GM12878 (cell line): ENCODE measurements at regions not wholly inside any gene's neighbourhood (a gene's known extent, or its start where the extent isn't known, plus 50 kb on each side); places are given as distances from the start of the nearest gene placed in this dataset.

Experiments
- ATAC-seq: fragments of 200-7000 bp; cut with Tn5 transposase; 3 replicates; pipeline ENCODE4 v1.9.1; 2020; ENCODE audit warnings: mild to moderate bottlenecking, moderate library complexity
- BruUV-seq: library from RNA; stranded (reverse); fragments of 400-500 nt; replicated peaks from 2 replicates; lab custom pipeline; 2021; lab: Mats Ljungman, UMichigan
- CTCF ChIA-PET: fragments of 300-600 bp; sonication (Branson Sonifier 250); formaldehyde crosslinking; extraction: SDS; loops from one replicate; lab custom pipeline; 2021; ENCODE audit warnings: inconsistent platforms; lab: Yijun Ruan, JAX
- POLR2A ChIA-PET: fragments of 350-600 bp; formaldehyde crosslinking; extraction: SDS; loops from one replicate; lab custom pipeline; 2021; ENCODE audit warnings: inconsistent platforms; lab: Charles Lee
- RAD21 ChIA-PET: fragments of 300-600 bp; sonication (Branson Sonifier 250); formaldehyde crosslinking; loops from one replicate; lab custom pipeline; 2023; ENCODE audit warnings: antibody characterized with exemption; ENCODE audit not compliant: unreplicated experiment; lab: Charles Lee
- SMC1A ChIA-PET: fragments of 300-600 bp; sonication (Branson Sonifier 250); formaldehyde crosslinking; loops from one replicate; lab custom pipeline; 2023; ENCODE audit not compliant: unreplicated experiment, uncharacterized antibody; lab: Charles Lee
- DNase-seq: peaks from one replicate; pipeline ENCODE4 v3.0.0-alpha.2; 2011; ENCODE audit warnings: low read depth, low spot score
- FAIRE-seq: peaks from 3 replicates; lab custom pipeline; 2011; peaks lifted over from hg19 to GRCh38; lab: Jason Lieb, UNC
- H2AFZ ChIP-seq: 2 replicates; pipeline ENCODE4 v1.6.0; 2011; ENCODE audit warnings: low read depth, low read length, control low read depth; ENCODE audit not compliant: control insufficient read depth
- H3K27ac ChIP-seq: 2 replicates; pipeline ENCODE4 v1.5.1; 2011; ENCODE audit warnings: control low read depth; ENCODE audit not compliant: control insufficient read depth, insufficient read depth
- H3K27me3 ChIP-seq, 2 experiments: replicated peaks in 1 of 2; 2 replicates each; pipeline versions ENCODE4 v1.6.0 to v1.6.1; 2011; ENCODE audit warnings: low read length in 1 of 2; ENCODE audit not compliant: control insufficient read depth in 2 of 2, insufficient read depth in 2 of 2
- H3K36me3 ChIP-seq, 2 experiments: 2 replicates each; pipeline ENCODE4 v1.5.1; 2011; ENCODE audit warnings: low read length in 1 of 2; ENCODE audit not compliant: control insufficient read depth in 2 of 2, insufficient read depth in 2 of 2
- H3K4me1 ChIP-seq: 2 replicates; pipeline ENCODE4 v1.6.1; 2011; ENCODE audit warnings: mild to moderate bottlenecking, low read length, moderate library complexity, mixed read lengths; ENCODE audit not compliant: control insufficient read depth, insufficient read depth
- H3K4me2 ChIP-seq: 2 replicates; pipeline ENCODE4 v1.6.0; 2011; ENCODE audit warnings: control low read depth; ENCODE audit not compliant: control insufficient read depth, insufficient read depth
- H3K4me3 ChIP-seq: fragments of 200-600 bp; sonication (generic); 2 replicates; pipeline ENCODE4 v1.5.1; 2016
- H3K79me2 ChIP-seq: 2 replicates; pipeline ENCODE4 v1.6.0; 2011; ENCODE audit warnings: low read length; ENCODE audit not compliant: control insufficient read depth, insufficient read depth
- H3K9ac ChIP-seq: 2 replicates; pipeline ENCODE4 v1.8.0; 2011; ENCODE audit warnings: low read length, control low read depth, mixed read lengths; ENCODE audit not compliant: control insufficient read depth, insufficient read depth
- H3K9me3 ChIP-seq: replicated peaks from 3 replicates; pipeline ENCODE4 v1.5.1; 2011; ENCODE audit warnings: mild to moderate bottlenecking, low read length; ENCODE audit not compliant: control insufficient read depth, insufficient read depth
- H4K20me1 ChIP-seq: 2 replicates; pipeline ENCODE4 v1.6.0; 2011; ENCODE audit not compliant: control insufficient read depth, insufficient read depth
- ASH2L ChIP-seq: fragments of 300-600, 200-600 bp; sonication (generic); IDR thresholded peaks from 2 replicates; pipeline ENCODE4 v1.6.1; 2017; ENCODE audit warnings: low read depth, mild to moderate bottlenecking, borderline replicate concordance
- FOXK2 ChIP-seq: fragments of 450-650 bp; IDR thresholded peaks from 2 replicates; pipeline ENCODE4 v1.6.1; 2017; ENCODE audit warnings: mild to moderate bottlenecking, moderate library complexity
- HDAC6 ChIP-seq: fragments of 200-600 bp; sonication (generic); IDR thresholded peaks from one replicate; pipeline ENCODE4 v1.8.0; 2017; ENCODE audit warnings: antibody characterized with exemption; ENCODE audit not compliant: unreplicated experiment
- JUNB ChIP-seq: IDR thresholded peaks from 2 replicates; pipeline ENCODE4 v1.6.1; 2016; ENCODE audit warnings: antibody characterized with exemption, mild to moderate bottlenecking
- MYC ChIP-seq: IDR thresholded peaks from 2 replicates; pipeline ENCODE4 v1.6.1; 2011; ENCODE audit warnings: mild to moderate bottlenecking, low read length, moderate library complexity, inconsistent platforms; ENCODE audit not compliant: insufficient read depth, insufficient replicate concordance, insufficient read length, severe bottlenecking
- NBN ChIP-seq: fragments of 450-650 bp; IDR thresholded peaks from 2 replicates; pipeline ENCODE4 v1.6.1; 2016
- NFXL1 ChIP-seq: fragments of 450-650 bp; IDR thresholded peaks from 2 replicates; pipeline ENCODE4 v1.6.1; 2017; ENCODE audit warnings: antibody characterized with exemption, mild to moderate bottlenecking, borderline replicate concordance
- NFYA ChIP-seq: IDR thresholded peaks from 2 replicates; pipeline ENCODE4 v1.6.1; 2011; ENCODE audit warnings: low read depth, mild to moderate bottlenecking, low read length, improper control_type of control experiment, borderline replicate concordance
- NR2C1 ChIP-seq: fragments of 450-650 bp; IDR thresholded peaks from 2 replicates; pipeline ENCODE4 v1.6.1; 2017; ENCODE audit warnings: antibody characterized with exemption, mild to moderate bottlenecking, moderate library complexity
- POLR2A ChIP-seq: IDR thresholded peaks from 2 replicates; pipeline ENCODE4 v1.6.1; 2011; ENCODE audit warnings: low read depth, mild to moderate bottlenecking, low read length
- RUNX3 ChIP-seq: IDR thresholded peaks from 2 replicates; pipeline ENCODE4 v1.6.1; 2012; ENCODE audit warnings: low read length, inconsistent platforms
- SP1 ChIP-seq: IDR thresholded peaks from one replicate; pipeline ENCODE4 v1.6.1; 2011; ENCODE audit warnings: low read depth, low read length
- SUPT20H ChIP-seq: IDR thresholded peaks from 2 replicates; pipeline ENCODE4 v1.6.1; 2011; ENCODE audit warnings: low read depth, mild to moderate bottlenecking, low read length, moderate library complexity, borderline replicate concordance; ENCODE audit not compliant: control insufficient read depth
- WGBS: methylation state at CpG from one replicate; pipeline ENCODE4 v1.1.6; 2016; ENCODE audit warnings: low lambda C conversion rate; ENCODE audit not compliant: insufficient replicate concordance, insufficient coverage; ENCODE audit errors: missing lambda C conversion rate; 5-methylcytosine and 5-hydroxymethylcytosine counted together
- in situ Hi-C: fragments of 300-500 bp; cut with MboI; formaldehyde crosslinking; loops from 9 replicates; pipeline ENCODE4 v1.14.3; 2018; ENCODE audit warnings: mixed read lengths
- intact Hi-C: fragments of 100-400 bp; cut with micrococcal nuclease; formaldehyde crosslinking; loops from one replicate; pipeline ENCODE4 v1.14.2; 2022; ENCODE audit not compliant: unreplicated experiment
- TF ChIP-seq, protein P1 (sequence below): fragments of 450-650 bp; IDR thresholded peaks from 2 replicates; pipeline ENCODE4 v1.6.1; 2017; ENCODE audit warnings: antibody characterized with exemption, mild to moderate bottlenecking, moderate library complexity

DNA sequence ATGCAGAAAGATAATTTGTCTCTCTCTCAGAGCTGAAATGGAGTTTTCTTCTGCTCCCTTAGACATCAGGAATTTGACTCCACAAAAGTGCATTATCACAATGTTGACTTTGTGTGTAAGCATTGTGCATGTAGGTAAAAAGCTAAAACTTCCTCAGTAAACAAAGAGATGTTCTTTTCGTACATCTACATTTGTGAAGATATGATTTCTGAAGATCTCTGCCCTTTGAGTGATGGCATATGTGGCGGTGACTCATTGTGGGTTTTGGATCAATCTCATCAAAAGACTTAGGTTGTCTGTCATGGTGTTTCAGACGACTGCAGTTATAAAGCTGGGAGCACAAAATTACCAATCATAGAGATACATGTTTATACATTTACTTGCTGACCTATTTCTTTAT lies 411.4 kb upstream of the LMO3 start:
- 21% methylated on average over 3 of the region's 3 CpGs for WGBS

DNA sequence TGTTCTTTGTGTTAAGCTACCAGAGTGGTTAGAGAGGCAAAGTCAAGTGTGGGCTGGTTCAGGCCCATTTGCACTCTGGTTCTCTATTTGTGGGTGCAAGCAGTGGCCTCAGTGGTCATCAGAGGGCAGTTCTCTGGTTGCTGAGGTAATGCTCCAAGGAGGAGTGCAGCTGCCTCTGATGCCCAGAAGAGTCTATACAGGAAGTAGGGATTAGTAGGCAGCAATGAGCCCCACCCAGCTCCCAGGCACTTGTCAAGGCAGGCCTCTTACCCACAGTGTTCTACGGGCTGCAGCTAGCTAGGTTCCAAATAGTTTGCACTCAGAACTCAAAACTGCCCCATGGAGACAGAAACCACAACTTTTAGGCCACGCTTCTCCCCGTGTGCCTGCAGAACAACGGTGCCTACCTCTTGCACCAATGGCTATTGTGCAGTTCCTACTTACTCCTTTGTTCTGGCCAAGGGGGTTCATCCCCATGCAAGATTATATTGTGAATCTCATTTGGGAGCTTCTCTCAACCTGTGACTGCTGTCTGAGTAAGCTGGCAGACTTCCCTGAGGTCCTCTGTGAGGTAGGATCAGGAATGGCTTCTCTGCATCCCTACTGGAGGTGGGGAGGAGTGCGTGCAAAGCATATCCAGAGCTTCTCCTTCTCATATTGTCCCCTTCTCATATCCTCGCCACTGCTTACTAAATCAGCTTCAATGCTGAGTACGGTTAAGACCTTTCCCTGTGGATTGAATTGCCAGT lies 410.3 kb upstream of the LMO3 start:
- CTCF ChIA-PET = no interaction called here
- no peaks in the 10 kb centered on the region for H3K79me2 ChIP-seq

More for the DNA sequence above, 411.4 kb upstream of the LMO3 start:
- ATAC-seq = no peak
- intact Hi-C loops = no loop called here
- BruUV-seq = no TSS peak
- ChIA-PET CTCF (no interaction called here), POLR2A (no interaction called here), RAD21 (no interaction called here), SMC1A (no interaction called here)
- DNase-seq = no peak
- Histone ChIP-seq H3K9ac (no peak overlapping the region), H3K4me2 (no peak overlapping the region), H3K79me2 (no peaks in the 10 kb centered on the region), H3K4me3 (no peak overlapping the region), H3K9me3 (no peaks in the 10 kb centered on the region), H3K4me1 (no peaks in the 10 kb centered on the region), H4K20me1 (no peaks in the 10 kb centered on the region), H3K27me3 (no peaks in the 10 kb centered on the region), H2AFZ (no peak overlapping the region), H3K27ac (no peak overlapping the region), H3K36me3 (no peaks in the 10 kb centered on the region)
- no peak for FAIRE-seq
- in situ Hi-C loops = no loop called here
- TF ChIP-seq SUPT20H (no peak), SP1 (no peak)

More for the DNA sequence above, 410.3 kb upstream of the LMO3 start:
- H3K4me1 ChIP-seq = no peaks in the 10 kb centered on the region
- H3K4me3 ChIP-seq = no peak overlapping the region
- no peak overlapping the region for H2AFZ ChIP-seq
- no peak overlapping the region for H3K4me2 ChIP-seq
- RAD21 ChIA-PET = no interaction called here
- no peak overlapping the region for H3K27ac ChIP-seq
- in situ Hi-C loops = no loop called here
- H3K9me3 ChIP-seq = no peaks in the 10 kb centered on the region
- H3K27me3 ChIP-seq = no peaks in the 10 kb centered on the region
- ATAC-seq (no peak), DNase-seq (no peak), FAIRE-seq (no peak)
- POLR2A ChIA-PET = no interaction called here
- intact Hi-C loops = no loop called here
- BruUV-seq = no TSS peak
- SMC1A ChIA-PET = no interaction called here
- H3K9ac ChIP-seq = no peak overlapping the region
- TF ChIP-seq HDAC6 = no peak
- TF ChIP-seq FOXK2 = no peak
- no peak for TF ChIP-seq NR2C1
- TF ChIP-seq POLR2A = no peak
- TF ChIP-seq RUNX3 = no peak
- TF ChIP-seq ASH2L = no peak
- no peak for TF ChIP-seq NFXL1
- TF ChIP-seq NBN = no peak
- TF ChIP-seq NFYA = no peak
- TF ChIP-seq JUNB = no peak
- TF ChIP-seq MYC = no peak
- TF ChIP-seq, protein P1, sequence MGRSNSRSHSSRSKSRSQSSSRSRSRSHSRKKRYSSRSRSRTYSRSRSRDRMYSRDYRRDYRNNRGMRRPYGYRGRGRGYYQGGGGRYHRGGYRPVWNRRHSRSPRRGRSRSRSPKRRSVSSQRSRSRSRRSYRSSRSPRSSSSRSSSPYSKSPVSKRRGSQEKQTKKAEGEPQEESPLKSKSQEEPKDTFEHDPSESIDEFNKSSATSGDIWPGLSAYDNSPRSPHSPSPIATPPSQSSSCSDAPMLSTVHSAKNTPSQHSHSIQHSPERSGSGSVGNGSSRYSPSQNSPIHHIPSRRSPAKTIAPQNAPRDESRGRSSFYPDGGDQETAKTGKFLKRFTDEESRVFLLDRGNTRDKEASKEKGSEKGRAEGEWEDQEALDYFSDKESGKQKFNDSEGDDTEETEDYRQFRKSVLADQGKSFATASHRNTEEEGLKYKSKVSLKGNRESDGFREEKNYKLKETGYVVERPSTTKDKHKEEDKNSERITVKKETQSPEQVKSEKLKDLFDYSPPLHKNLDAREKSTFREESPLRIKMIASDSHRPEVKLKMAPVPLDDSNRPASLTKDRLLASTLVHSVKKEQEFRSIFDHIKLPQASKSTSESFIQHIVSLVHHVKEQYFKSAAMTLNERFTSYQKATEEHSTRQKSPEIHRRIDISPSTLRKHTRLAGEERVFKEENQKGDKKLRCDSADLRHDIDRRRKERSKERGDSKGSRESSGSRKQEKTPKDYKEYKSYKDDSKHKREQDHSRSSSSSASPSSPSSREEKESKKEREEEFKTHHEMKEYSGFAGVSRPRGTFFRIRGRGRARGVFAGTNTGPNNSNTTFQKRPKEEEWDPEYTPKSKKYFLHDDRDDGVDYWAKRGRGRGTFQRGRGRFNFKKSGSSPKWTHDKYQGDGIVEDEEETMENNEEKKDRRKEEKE = no peak
- 21% methylated on average over 7 of the region's 7 CpGs for WGBS
- no peaks in the 10 kb centered on the region for H3K36me3 ChIP-seq
- no peaks in the 10 kb centered on the region for H4K20me1 ChIP-seq
